IMR-90 (cell line): ENCODE measurements at regions not wholly inside any gene's neighbourhood (a gene's known extent, or its start where the extent isn't known, plus 50 kb on each side); places are given as distances from the start of the nearest gene placed in this dataset.

Source experiments
- ATAC-seq: fragments of 200-7000 bp; cut with Tn5 transposase; 2 replicates; pipeline ENCODE4 v1.9.1; 2020; ENCODE audit warnings: low read depth, mild to moderate bottlenecking, moderate library complexity
- BruUV-seq: library from RNA; stranded (reverse); fragments of 400-500 nt; replicated peaks from 2 replicates; lab custom pipeline; 2021; lab: Mats Ljungman, UMichigan
- CTCF ChIA-PET: fragments of 300-600 bp; formaldehyde crosslinking; extraction: SDS; loops from one replicate; lab custom pipeline; 2021; ENCODE audit warnings: antibody characterized with exemption; lab: Yijun Ruan, JAX
- POLR2A ChIA-PET: fragments of 300-600 bp; sonication (Branson Sonifier 250); formaldehyde crosslinking; loops from one replicate; lab custom pipeline; 2022; ENCODE audit warnings: antibody characterized with exemption; ENCODE audit not compliant: unreplicated experiment; lab: Charles Lee
- DNase-seq: peaks from one replicate; pipeline ENCODE4 v3.0.0; 2013
- H2AFZ ChIP-seq: replicated peaks from 2 replicates; pipeline ENCODE3; 2013; ENCODE audit warnings: low read length, mild to moderate bottlenecking; ENCODE audit not compliant: poor library complexity
- H2AK5ac ChIP-seq: 2 replicates; pipeline ENCODE4 v1.6.1; 2013; ENCODE audit warnings: low read depth, low read length, inconsistent platforms
- H2AK9ac ChIP-seq: replicated peaks from 2 replicates; pipeline ENCODE3; 2013; ENCODE audit warnings: mild to moderate bottlenecking, low read depth, low read length, moderate library complexity; ENCODE audit not compliant: poor library complexity
- H2BK120ac ChIP-seq: 2 replicates; pipeline ENCODE4 v1.6.1; 2013; ENCODE audit warnings: low read depth, low read length, inconsistent platforms
- H2BK15ac ChIP-seq: 3 replicates; pipeline ENCODE4 v1.6.1; 2013; ENCODE audit warnings: low read depth, low read length, inconsistent platforms
- H2BK20ac ChIP-seq: 2 replicates; pipeline ENCODE4 v1.6.1; 2013; ENCODE audit warnings: low read depth, mild to moderate bottlenecking, inconsistent platforms, low read length, moderate library complexity
- H2BK5ac ChIP-seq: 2 replicates; pipeline ENCODE4 v1.6.1; 2013; ENCODE audit warnings: mild to moderate bottlenecking, low read depth, low read length, inconsistent platforms; ENCODE audit not compliant: poor library complexity, severe bottlenecking
- H3K14ac ChIP-seq: replicated peaks from 2 replicates; pipeline ENCODE4 v1.6.1; 2013; ENCODE audit warnings: low read depth, low read length, inconsistent platforms
- H3K18ac ChIP-seq: 2 replicates; pipeline ENCODE4 v1.6.1; 2013; ENCODE audit warnings: low read depth, low read length, control low read depth
- H3K23ac ChIP-seq: 2 replicates; pipeline ENCODE4 v1.6.1; 2013; ENCODE audit warnings: low read depth, low read length, inconsistent platforms
- H3K27ac ChIP-seq: 2 replicates; pipeline ENCODE4 v1.5.1; 2013; ENCODE audit warnings: mild to moderate bottlenecking, control low read depth, low read length; ENCODE audit not compliant: insufficient read depth
- H3K27me3 ChIP-seq: 2 replicates; pipeline ENCODE4 v1.6.1; 2013; ENCODE audit warnings: low read length; ENCODE audit not compliant: control insufficient read depth, insufficient read depth
- H3K36me3 ChIP-seq: 2 replicates; pipeline ENCODE4 v1.6.1; 2013; ENCODE audit warnings: low read length, mixed read lengths; ENCODE audit not compliant: control insufficient read depth, insufficient read depth
- H3K4ac ChIP-seq: 2 replicates; pipeline ENCODE4 v1.6.1; 2013; ENCODE audit warnings: low read depth, low read length, inconsistent platforms
- H3K4me1 ChIP-seq: 2 replicates; pipeline ENCODE4 v1.6.1; 2013; ENCODE audit warnings: low read length, mixed read lengths; ENCODE audit not compliant: control insufficient read depth, insufficient read depth
- H3K4me2 ChIP-seq: 2 replicates; pipeline ENCODE4 v1.6.1; 2013; ENCODE audit warnings: low read depth, mild to moderate bottlenecking, control low read depth, low read length, moderate library complexity
- H3K4me3 ChIP-seq: 2 replicates; pipeline ENCODE4 v1.5.1; 2013; ENCODE audit warnings: low read depth, mild to moderate bottlenecking, control low read depth, low read length, moderate library complexity; ENCODE audit not compliant: insufficient read depth
- H3K56ac ChIP-seq: 2 replicates; pipeline ENCODE4 v1.6.1; 2013; ENCODE audit warnings: low read length, inconsistent platforms; ENCODE audit not compliant: insufficient read depth; ENCODE audit errors: extremely low read depth
- H3K79me1 ChIP-seq, 2 experiments: 2 replicates each; pipeline ENCODE4 v1.6.1; 2013; ENCODE audit warnings: low read length in 2 of 2, inconsistent platforms in 1 of 2, low read depth in 1 of 2
- H3K9ac ChIP-seq: 2 replicates; pipeline ENCODE4 v1.6.1; 2013; ENCODE audit warnings: low read depth, low read length, control low read depth
- H3K9me1 ChIP-seq: 2 replicates; pipeline ENCODE4 v1.6.1; 2013; ENCODE audit warnings: low read length, inconsistent platforms; ENCODE audit not compliant: insufficient read depth
- H3K9me3 ChIP-seq: 2 replicates; pipeline ENCODE4 v1.6.1; 2013; ENCODE audit warnings: low read length; ENCODE audit not compliant: control insufficient read depth, insufficient read depth
- H4K20me1 ChIP-seq: 2 replicates; pipeline ENCODE4 v1.6.1; 2013; ENCODE audit warnings: low read length, inconsistent platforms; ENCODE audit not compliant: insufficient read depth
- H4K5ac ChIP-seq: 2 replicates; pipeline ENCODE4 v1.6.1; 2013; ENCODE audit warnings: mild to moderate bottlenecking, low read depth, low read length, control low read depth
- H4K8ac ChIP-seq, 2 experiments: 2 replicates each; pipeline ENCODE4 v1.6.1; 2013; ENCODE audit warnings: low read depth in 2 of 2, low read length in 2 of 2, control low read depth in 1 of 2, inconsistent platforms in 1 of 2
- H4K91ac ChIP-seq: 2 replicates; pipeline ENCODE4 v1.6.1; 2013; ENCODE audit warnings: low read depth, low read length, inconsistent platforms; ENCODE audit not compliant: insufficient read depth
- BHLHE40 ChIP-seq: fragments of 150-350 bp; IDR thresholded peaks from 2 replicates; pipeline ENCODE4 v1.6.1; 2016; ENCODE audit warnings: mild to moderate bottlenecking, low read depth, low read length
- CEBPB ChIP-seq: IDR thresholded peaks from 2 replicates; pipeline ENCODE4 v1.6.1; 2012; ENCODE audit warnings: low read depth, low read length, improper control_type of control experiment
- CHD1 ChIP-seq: IDR thresholded peaks from 2 replicates; pipeline ENCODE4 v1.6.1; 2012; ENCODE audit warnings: low read depth, low read length, improper control_type of control experiment
- CTCF ChIP-seq: conservative IDR thresholded peaks from 2 replicates; pipeline ENCODE4 v1.5.1; 2012; ENCODE audit warnings: mild to moderate bottlenecking, low read depth, low read length, improper control_type of control experiment
- ELK1 ChIP-seq: fragments of 150-350 bp; IDR thresholded peaks from 2 replicates; pipeline ENCODE4 v1.6.1; 2016; ENCODE audit warnings: low read depth, mild to moderate bottlenecking, low read length, moderate library complexity, borderline replicate concordance
- FOS ChIP-seq: fragments of 150-350 bp; IDR thresholded peaks from 2 replicates; pipeline ENCODE4 v1.6.1; 2016; ENCODE audit warnings: low read depth, low read length
- MAFK ChIP-seq: IDR thresholded peaks from 2 replicates; pipeline ENCODE4 v1.6.1; 2012; ENCODE audit warnings: low read depth, low read length, improper control_type of control experiment
- MAZ ChIP-seq: IDR thresholded peaks from 2 replicates; pipeline ENCODE4 v1.6.1; 2012; ENCODE audit warnings: low read depth, mild to moderate bottlenecking, low read length, improper control_type of control experiment, moderate library complexity, borderline replicate concordance
- MXI1 ChIP-seq: IDR thresholded peaks from 2 replicates; pipeline ENCODE4 v1.6.1; 2012; ENCODE audit warnings: low read depth, mild to moderate bottlenecking, low read length, moderate library complexity, borderline replicate concordance
- NFE2L2 ChIP-seq: fragments of 150-350 bp; IDR thresholded peaks from 2 replicates; pipeline ENCODE4 v1.6.1; 2016; ENCODE audit warnings: low read depth, mild to moderate bottlenecking, low read length
- POLR2A ChIP-seq: IDR thresholded peaks from 2 replicates; pipeline ENCODE4 v1.6.1; 2012; ENCODE audit warnings: mild to moderate bottlenecking, low read depth, low read length
- RAD21 ChIP-seq: IDR thresholded peaks from 2 replicates; pipeline ENCODE4 v1.6.1; 2012; ENCODE audit warnings: low read length, improper control_type of control experiment
- RCOR1 ChIP-seq: IDR thresholded peaks from 2 replicates; pipeline ENCODE4 v1.6.1; 2012; ENCODE audit warnings: mild to moderate bottlenecking, low read length, improper control_type of control experiment; ENCODE audit not compliant: insufficient replicate concordance
- RFX5 ChIP-seq: IDR thresholded peaks from 2 replicates; pipeline ENCODE4 v1.8.0; 2012; ENCODE audit warnings: low read depth, mild to moderate bottlenecking, low read length, moderate library complexity
- SMC3 ChIP-seq: fragments of 150-350 bp; IDR thresholded peaks from 2 replicates; pipeline ENCODE4 v1.6.1; 2016; ENCODE audit warnings: low read depth, mild to moderate bottlenecking, antibody characterized with exemption, low read length, moderate library complexity
- USF2 ChIP-seq: fragments of 150-350 bp; IDR thresholded peaks from 2 replicates; pipeline ENCODE4 v1.6.1; 2017; ENCODE audit warnings: mild to moderate bottlenecking, antibody characterized with exemption, low read length, low read depth
- WGBS, 2 experiments: methylation state at CpG; one replicate each; pipeline versions ENCODE4 v1.1.5 to v1.1.7; 2013; ENCODE audit warnings: missing lambda C conversion rate in 2 of 2; ENCODE audit not compliant: insufficient read length in 1 of 2; ENCODE audit errors: extremely low coverage in 2 of 2; 5-methylcytosine and 5-hydroxymethylcytosine counted together
- dilution Hi-C: fragments of 300-500 bp; cut with HindIII; formaldehyde crosslinking; loops from one replicate; pipeline ENCODE4 v1.14.3; 2018; ENCODE audit warnings: low sequenced_read_pairs; ENCODE audit not compliant: unreplicated experiment
- in situ Hi-C: fragments of 300-500 bp; cut with MboI; formaldehyde crosslinking; loops from 3 replicates; pipeline ENCODE4 v1.14.3; 2019; ENCODE audit warnings: low sequenced_read_pairs, inconsistent platforms, mixed read lengths
- intact Hi-C: fragments of 100-400 bp; cut with micrococcal nuclease; formaldehyde crosslinking; loops from 2 replicates; pipeline ENCODE4 v1.10.0; 2022

- H3K23ac ChIP-seq: no peak overlapping the region
- in situ Hi-C loops: no loop called here
- H2BK15ac ChIP-seq: no peak overlapping the region
- no peaks in the 10 kb centered on the region for H3K79me1 ChIP-seq
- no TSS peak for BruUV-seq
- H3K27ac ChIP-seq: no peak overlapping the region
- H2BK5ac ChIP-seq: no peak overlapping the region
- H2BK20ac ChIP-seq: no peak overlapping the region
- no peak overlapping the region for H3K4me3 ChIP-seq
- no peaks in the 10 kb centered on the region for H4K20me1 ChIP-seq
- H3K56ac ChIP-seq: no peak overlapping the region
- ChIA-PET CTCF (no interaction called here), POLR2A (no interaction called here)
- peaks cover 15% of the 10 kb centered on the region for H3K9me3 ChIP-seq
- no peaks in the 10 kb centered on the region for H3K27me3 ChIP-seq
- H4K5ac ChIP-seq: no peak overlapping the region
- H2AK5ac ChIP-seq: no peak overlapping the region
- H3K4me1 ChIP-seq: no peaks in the 10 kb centered on the region
- intact Hi-C loops: no loop called here
- no peak overlapping the region for H3K14ac ChIP-seq
- ATAC-seq: no peak
- no peak overlapping the region for H3K4me2 ChIP-seq
- H3K9me1 ChIP-seq: no peaks in the 10 kb centered on the region
- H4K8ac ChIP-seq: no peak overlapping the region
- TF ChIP-seq POLR2A (no peak), RAD21 (no peak), SMC3 (no peak), MAZ (no peak), RFX5 (no peak), FOS (no peak), NFE2L2 (no peak), MXI1 (no peak), CTCF (no peak), ELK1 (no peak), CEBPB (no peak), USF2 (no peak), RCOR1 (no peak), BHLHE40 (no peak), CHD1 (no peak), MAFK (no peak)
- no peak for DNase-seq
- no peak overlapping the region for H2AFZ ChIP-seq
- WGBS, 2 experiments: 0% methylated on average over 1 of the region's 7 CpGs; no CpG with 5 or more reads in 1 of the 2 experiments
- no peak overlapping the region for H2AK9ac ChIP-seq
- H2BK120ac ChIP-seq: no peak overlapping the region
- H3K4ac ChIP-seq: no peak overlapping the region
- H4K91ac ChIP-seq: no peak overlapping the region
- dilution Hi-C loops: no loop called here
- no peaks in the 10 kb centered on the region for H3K36me3 ChIP-seq
- no peak overlapping the region for H3K9ac ChIP-seq
- H3K18ac ChIP-seq: no peak overlapping the region
Observed at GRCh38 chr21:18989953-18990495, 586.4 kb upstream of the TMPRSS15 start.
